T-helper 2 cell treated with Interferon-gamma antibody and Interleukin-4, amounts not matched to agents 5 μg/mL and 100 μg/mL, for 36 hours (primary cell): ENCODE measurements at regions not wholly inside any gene's neighbourhood (a gene's known extent, or its start where the extent isn't known, plus 50 kb on each side); places are given as distances from the start of the nearest gene placed in this dataset.

ENCODE experiments used
- DNase-seq: peaks from one replicate; pipeline ENCODE4 v3.0.0; 2021; ENCODE audit warnings: low spot score
- H3K27ac Mint-ChIP-seq: one replicate; pipeline ENCODE4 v1.8.0; 2021; ENCODE audit warnings: mild to moderate bottlenecking, mixed read lengths
- H3K27me3 Mint-ChIP-seq: one replicate; pipeline ENCODE4 v1.8.0; 2021; ENCODE audit warnings: low read depth, mixed read lengths
- H3K36me3 Mint-ChIP-seq: one replicate; pipeline ENCODE4 v1.8.0; 2021; ENCODE audit warnings: low read depth, mixed read lengths
- H3K4me1 Mint-ChIP-seq: one replicate; pipeline ENCODE4 v1.8.0; 2021; ENCODE audit warnings: low read depth, mixed read lengths
- H3K4me3 Mint-ChIP-seq: one replicate; pipeline ENCODE4 v1.8.0; 2022; ENCODE audit warnings: mild to moderate bottlenecking, moderate library complexity, mixed read lengths
- H3K9me3 Mint-ChIP-seq: one replicate; pipeline ENCODE4 v1.8.0; 2021; ENCODE audit warnings: mixed read lengths

DNA sequence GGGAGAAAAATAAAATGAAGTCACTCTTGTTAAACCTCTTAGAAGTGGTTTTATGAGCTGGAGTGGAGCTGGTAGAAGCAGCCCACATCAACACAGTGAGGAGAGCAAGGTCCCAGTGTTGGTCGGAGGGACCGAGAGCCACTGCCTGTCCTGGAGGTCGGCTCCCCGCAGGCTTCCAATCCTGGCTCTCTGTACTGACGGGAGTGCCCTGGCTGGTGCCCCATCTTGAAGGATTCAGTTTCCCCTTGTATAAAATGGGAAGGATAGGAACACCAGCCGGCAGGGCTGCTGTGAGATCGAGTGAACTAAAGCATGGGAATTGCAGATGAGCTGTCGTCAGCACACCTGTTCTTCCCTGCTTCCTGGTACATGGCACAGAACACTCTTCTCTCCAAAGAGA is 104.3 kb upstream of the ID2 start:
- no peaks in the 10 kb centered on the region for H3K9me3 Mint-ChIP-seq

GRCh38 chr2:8578335-8579244 is 103.3 kb upstream of the ID2 start:
- H3K27ac Mint-ChIP-seq, result no peak overlapping the region
- H3K4me3 Mint-ChIP-seq, result no peak overlapping the region
- H3K27me3 Mint-ChIP-seq, result peaks cover 21% of the 10 kb centered on the region

More for the DNA sequence above, 104.3 kb upstream of the ID2 start:
- H3K4me3 Mint-ChIP-seq, result no peak overlapping the region
- peaks cover 18% of the 10 kb centered on the region for H3K27me3 Mint-ChIP-seq
- no peaks in the 10 kb centered on the region for H3K36me3 Mint-ChIP-seq
- peaks cover 21% of the 10 kb centered on the region for H3K4me1 Mint-ChIP-seq
- no peak overlapping the region for H3K27ac Mint-ChIP-seq
- no peak for DNase-seq

GRCh38 chr2:8579485-8580085 is 102.3 kb upstream of the ID2 start:
- Mint-ChIP-seq H3K36me3 (no peaks in the 10 kb centered on the region), H3K27me3 (peaks cover 24% of the 10 kb centered on the region), H3K4me3 (no peak overlapping the region), H3K4me1 (peaks cover 27% of the 10 kb centered on the region), H3K9me3 (no peaks in the 10 kb centered on the region), H3K27ac (no peak overlapping the region)
- no peak for DNase-seq

More at GRCh38 chr2:8578335-8579244, 103.3 kb upstream of the ID2 start:
- no peaks in the 10 kb centered on the region for H3K9me3 Mint-ChIP-seq
- no peaks in the 10 kb centered on the region for H3K36me3 Mint-ChIP-seq
- DNase-seq, result no peak
- H3K4me1 Mint-ChIP-seq, result peaks cover 25% of the 10 kb centered on the region

DNA sequence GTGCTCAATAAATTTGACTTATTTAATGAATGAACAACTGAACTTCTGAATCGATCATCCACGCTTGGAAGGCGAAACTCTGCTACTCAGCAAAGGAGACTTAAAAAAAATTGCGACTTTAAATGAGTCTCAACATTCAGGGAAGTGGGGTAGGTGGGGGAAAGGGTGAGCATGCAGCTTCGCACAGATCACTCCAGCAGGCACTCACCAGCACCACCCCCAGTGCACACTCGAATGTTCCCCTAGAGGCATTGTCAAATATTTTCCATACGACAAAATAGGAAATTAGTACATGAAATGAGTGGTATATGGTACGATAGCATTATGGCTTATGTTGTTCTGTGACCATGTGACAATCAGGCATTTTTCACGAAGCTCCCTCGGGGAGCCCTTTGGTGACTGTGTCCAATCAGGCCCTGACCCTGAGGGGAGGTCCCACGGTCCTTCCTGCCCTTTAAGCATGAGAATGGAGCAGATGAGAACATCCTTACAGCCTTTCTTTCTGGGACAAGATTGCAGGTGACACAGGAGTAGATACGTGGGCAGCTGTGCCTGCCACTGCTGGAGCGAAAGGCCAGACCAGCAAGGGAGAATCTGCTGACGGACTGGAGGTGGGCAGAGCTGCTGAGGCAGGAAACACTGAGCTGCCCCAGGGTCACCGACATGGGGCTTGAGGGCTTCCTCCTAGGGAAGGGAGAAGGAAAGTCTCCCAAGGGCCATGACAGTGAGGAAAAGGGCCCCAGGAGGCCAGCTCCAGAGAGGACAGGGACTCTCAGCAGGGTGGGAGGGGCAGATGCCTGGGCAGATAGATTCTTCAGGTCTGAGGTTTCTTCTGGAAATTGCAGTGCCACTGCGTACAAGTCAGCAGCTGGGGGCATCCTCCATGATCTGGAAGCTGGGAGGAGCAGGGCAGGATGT is 101.3 kb upstream of the ID2 start:
- no peaks in the 10 kb centered on the region for H3K36me3 Mint-ChIP-seq
- no peak for DNase-seq
- no peak overlapping the region for H3K27ac Mint-ChIP-seq
- H3K9me3 Mint-ChIP-seq, result no peaks in the 10 kb centered on the region
- no peak overlapping the region for H3K4me3 Mint-ChIP-seq
- H3K27me3 Mint-ChIP-seq, result peaks cover 30% of the 10 kb centered on the region
- peaks cover 24% of the 10 kb centered on the region for H3K4me1 Mint-ChIP-seq

DNA sequence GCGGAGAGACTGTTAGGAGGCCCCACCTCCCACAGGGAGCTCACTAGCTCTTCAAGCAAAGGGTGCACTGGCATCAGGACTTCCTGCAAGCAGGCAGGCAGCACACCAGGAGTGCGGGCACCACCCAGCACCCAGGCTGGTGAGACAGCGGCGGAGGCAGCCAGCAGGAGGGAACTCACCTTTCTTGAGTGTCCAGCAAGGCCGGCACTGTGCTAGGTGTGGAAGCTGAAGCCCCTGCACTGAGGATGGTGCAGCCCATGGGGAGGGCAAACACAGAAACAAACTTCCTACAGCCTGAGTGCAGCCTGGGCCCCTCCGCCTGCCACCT is 100.7 kb upstream of the ID2 start:
- Mint-ChIP-seq H3K27ac (no peak overlapping the region), H3K9me3 (no peaks in the 10 kb centered on the region), H3K36me3 (no peaks in the 10 kb centered on the region), H3K4me3 (no peak overlapping the region), H3K27me3 (peaks cover 30% of the 10 kb centered on the region), H3K4me1 (peaks cover 26% of the 10 kb centered on the region)
- DNase-seq, result no peak

DNA sequence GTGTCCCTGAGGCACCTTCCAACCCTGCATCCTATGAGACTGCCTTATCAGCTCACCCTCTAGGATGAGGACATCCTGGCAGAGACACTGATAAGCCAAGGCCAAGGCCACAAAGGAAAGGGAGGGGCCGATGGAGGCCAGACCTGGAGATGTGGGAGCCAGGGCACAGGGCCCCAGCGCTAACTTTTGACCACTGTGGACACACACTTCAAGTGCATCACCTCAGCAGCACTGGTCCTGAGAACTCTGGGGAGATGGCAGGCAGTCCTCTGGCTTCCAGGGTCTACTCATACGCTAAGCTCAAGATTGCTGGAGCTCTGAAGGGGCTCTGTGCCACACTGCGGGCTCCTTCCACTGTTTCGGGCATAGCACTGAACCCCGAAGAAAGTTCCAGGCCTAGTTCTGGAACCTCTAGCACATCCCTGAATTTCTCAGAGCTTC is 100.2 kb upstream of the ID2 start:
- H3K27ac Mint-ChIP-seq, result no peak overlapping the region
- peaks cover 29% of the 10 kb centered on the region for H3K27me3 Mint-ChIP-seq
- H3K36me3 Mint-ChIP-seq, result no peaks in the 10 kb centered on the region
- H3K4me1 Mint-ChIP-seq, result peaks cover 26% of the 10 kb centered on the region
- DNase-seq, result no peak
- H3K4me3 Mint-ChIP-seq, result no peak overlapping the region
- no peaks in the 10 kb centered on the region for H3K9me3 Mint-ChIP-seq

DNA sequence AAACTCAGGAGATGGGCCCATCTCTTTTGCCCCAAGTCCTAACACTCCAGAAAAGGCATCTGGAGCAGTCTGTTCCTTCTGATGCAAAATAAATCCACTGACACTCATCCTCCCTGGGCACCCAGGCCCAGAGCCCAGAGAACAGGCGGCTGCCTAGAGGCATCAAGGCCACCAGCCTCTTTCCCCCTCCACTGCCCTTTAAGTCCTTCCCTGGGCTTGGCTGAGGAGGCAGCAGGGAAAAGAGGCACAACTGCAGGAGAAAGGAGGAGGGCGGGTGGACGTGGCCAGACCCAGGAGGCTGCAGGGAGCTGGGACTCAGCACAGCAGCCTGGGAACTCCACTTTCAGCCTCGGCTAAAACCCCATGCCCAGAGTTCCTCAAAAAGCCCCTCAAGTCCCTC is 99.7 kb upstream of the ID2 start:
- H3K4me3 Mint-ChIP-seq, result no peak overlapping the region
- no peak for DNase-seq
- H3K4me1 Mint-ChIP-seq, result peaks cover 22% of the 10 kb centered on the region
- peaks cover 26% of the 10 kb centered on the region for H3K27me3 Mint-ChIP-seq
- no peaks in the 10 kb centered on the region for H3K9me3 Mint-ChIP-seq
- no peaks in the 10 kb centered on the region for H3K36me3 Mint-ChIP-seq
- H3K27ac Mint-ChIP-seq, result no peak overlapping the region

- H3K27me3 Mint-ChIP-seq, result peaks cover 24% of the 10 kb centered on the region
- H3K36me3 Mint-ChIP-seq, result no peaks in the 10 kb centered on the region
- DNase-seq, result no peak
- H3K4me1 Mint-ChIP-seq, result peaks cover 23% of the 10 kb centered on the region
- no peak overlapping the region for H3K27ac Mint-ChIP-seq
- H3K9me3 Mint-ChIP-seq, result no peaks in the 10 kb centered on the region
- H3K4me3 Mint-ChIP-seq, result no peak overlapping the region
Measured at GRCh38 chr2:8582651-8583399, 99.0 kb upstream of the ID2 start.

DNA sequence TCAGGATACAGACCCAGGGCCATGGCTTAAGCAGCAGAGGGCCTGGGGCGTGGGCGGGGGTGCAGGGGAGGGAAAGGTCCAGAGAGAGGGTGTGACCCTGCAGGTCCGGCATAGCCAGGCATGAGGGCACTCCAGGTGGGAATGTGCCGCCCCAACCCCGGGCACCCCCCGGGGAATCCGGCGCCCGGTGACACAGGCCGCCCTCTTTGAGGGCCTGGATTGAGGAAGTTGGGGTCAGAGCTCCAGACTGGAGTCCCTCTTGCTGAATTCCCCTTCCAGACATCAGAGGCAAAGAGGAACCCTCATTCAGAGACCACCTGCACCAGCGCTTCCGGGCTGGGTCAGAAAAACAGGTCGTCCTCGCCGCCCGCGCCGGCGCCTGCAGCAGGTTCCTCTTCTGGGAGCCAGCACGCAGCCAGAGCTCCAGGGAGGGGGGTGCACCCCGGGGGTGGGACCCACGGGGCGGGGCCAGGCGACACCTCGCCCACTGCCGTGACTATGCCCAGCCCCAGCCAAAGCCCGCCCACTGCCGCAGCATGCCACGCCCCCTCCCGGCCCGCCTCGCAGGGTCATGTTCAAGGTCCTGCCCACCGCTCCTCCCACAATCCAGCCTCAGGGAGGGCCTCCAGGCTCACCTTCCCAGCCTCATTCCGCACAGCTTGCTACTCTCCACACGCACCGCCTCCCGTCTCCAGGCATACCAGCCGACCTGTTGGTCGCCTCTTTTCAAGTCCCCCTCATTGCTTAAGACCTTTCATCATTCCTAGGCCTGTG is 98.3 kb upstream of the ID2 start:
- Mint-ChIP-seq H3K36me3 (no peaks in the 10 kb centered on the region), H3K4me3 (peak overlapping the region; percentile 39), H3K9me3 (no peaks in the 10 kb centered on the region), H3K27me3 (peaks cover 26% of the 10 kb centered on the region), H3K27ac (no peak overlapping the region), H3K4me1 (peaks cover 30% of the 10 kb centered on the region)
- peak; percentile 50 for DNase-seq

DNA sequence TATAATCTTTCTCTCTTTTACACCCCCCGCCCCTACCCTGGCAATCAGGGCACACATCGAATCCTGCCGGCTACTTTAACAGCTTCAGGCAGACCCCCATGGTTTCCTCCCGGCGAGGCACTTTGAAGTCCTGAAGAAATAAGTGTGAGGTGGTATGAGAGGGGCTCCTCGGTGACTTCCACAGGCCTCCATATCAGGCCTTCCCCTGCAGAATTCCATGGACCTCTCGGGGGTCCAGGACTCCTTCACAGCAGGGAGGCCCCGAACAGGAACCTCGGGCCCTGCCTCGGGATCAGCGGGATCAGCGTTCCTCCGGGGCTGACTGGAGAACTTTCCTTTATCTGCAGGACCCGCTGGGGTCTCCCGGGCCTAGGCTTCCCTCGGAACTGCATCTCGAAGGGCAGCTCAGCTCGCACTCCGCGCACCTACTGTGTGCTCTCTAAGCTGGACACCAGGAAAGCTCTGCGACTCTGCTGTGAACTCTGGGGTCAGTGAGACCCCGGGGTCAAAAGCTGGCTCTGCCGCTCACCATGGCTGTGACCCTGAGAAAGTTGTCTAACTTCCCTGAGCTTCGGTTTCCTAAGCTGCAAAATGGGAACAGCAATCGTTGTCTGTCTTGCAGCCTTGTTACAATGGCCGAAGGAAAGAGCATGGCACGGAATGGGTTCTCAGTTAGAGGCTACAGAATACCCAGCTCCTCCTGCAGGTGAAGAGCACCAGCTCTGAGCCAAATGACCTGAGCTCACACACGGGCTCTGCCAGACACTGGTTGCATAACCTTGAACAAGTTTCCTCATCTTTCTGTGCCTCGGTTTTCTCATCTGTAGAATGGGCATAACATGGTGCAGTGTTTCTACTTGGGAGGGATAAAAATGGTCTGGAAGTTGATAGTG is 97.4 kb upstream of the ID2 start:
- Mint-ChIP-seq H3K27ac (no peak overlapping the region), H3K4me3 (no peak overlapping the region), H3K4me1 (peaks cover 33% of the 10 kb centered on the region), H3K27me3 (peaks cover 28% of the 10 kb centered on the region), H3K9me3 (no peaks in the 10 kb centered on the region), H3K36me3 (no peaks in the 10 kb centered on the region)
- DNase-seq, result no peak

DNA sequence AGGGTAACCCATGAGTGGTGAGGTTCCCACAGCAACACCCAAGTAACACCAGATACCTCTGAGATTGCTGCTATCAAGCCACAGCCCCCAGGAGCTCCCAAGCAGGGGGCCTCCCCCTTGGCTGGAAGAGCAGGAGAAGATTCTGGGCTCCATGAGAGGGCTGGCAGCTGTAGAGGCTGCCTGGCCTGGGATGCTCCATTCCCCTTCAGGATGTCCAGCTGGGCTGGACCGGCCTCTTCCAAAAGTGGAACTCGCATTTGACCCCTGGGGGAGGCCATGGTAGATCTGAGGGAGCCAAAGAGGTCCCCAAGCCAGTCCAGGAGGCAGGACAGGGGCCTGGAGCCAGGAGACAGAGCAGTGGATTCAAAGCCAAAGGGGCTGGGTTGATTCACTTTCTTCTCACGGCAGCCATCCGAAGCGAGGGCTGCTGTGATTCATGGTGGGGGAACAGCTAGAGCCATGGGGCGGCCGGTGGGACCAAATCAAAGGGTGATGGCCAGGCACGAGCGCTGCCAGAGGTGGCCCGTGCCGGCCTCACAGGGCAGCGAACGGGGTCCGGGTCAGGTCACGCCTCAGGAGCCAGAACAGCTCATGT is 95.3 kb upstream of the ID2 start:
- DNase-seq, result no peak
- H3K9me3 Mint-ChIP-seq, result no peaks in the 10 kb centered on the region
- peaks cover 33% of the 10 kb centered on the region for H3K27me3 Mint-ChIP-seq
- no peak overlapping the region for H3K27ac Mint-ChIP-seq
- H3K4me1 Mint-ChIP-seq, result peaks cover 33% of the 10 kb centered on the region
- no peaks in the 10 kb centered on the region for H3K36me3 Mint-ChIP-seq
- no peak overlapping the region for H3K4me3 Mint-ChIP-seq

DNA sequence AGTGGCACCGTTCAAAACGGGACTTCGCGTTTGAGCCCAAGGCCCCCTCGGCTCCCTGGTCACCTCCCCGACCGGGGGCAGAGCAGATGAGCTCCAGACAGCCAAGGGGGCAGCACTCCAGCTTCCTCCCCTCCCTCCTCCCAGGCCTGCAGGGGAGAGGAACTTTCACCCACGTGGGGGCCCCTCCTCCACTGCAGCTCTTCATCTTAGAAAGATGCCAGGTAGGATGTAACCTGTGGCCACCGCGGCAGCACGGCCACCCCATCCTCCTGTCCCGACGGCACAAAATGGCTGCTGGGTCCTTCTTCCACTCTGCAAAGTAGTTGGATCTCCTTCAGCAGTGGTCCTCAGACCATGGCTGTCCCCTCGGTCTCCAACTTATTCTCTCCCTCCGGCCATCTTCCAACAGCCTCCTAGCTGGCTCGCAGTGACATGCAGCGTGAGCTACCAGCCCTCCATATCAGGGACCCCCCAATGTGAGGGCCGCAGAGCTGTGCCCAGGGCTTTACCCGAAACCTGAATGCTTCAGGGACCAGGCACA is 94.5 kb upstream of the ID2 start:
- DNase-seq, result no peak
- Mint-ChIP-seq H3K9me3 (no peaks in the 10 kb centered on the region), H3K27me3 (peaks cover 38% of the 10 kb centered on the region), H3K36me3 (no peaks in the 10 kb centered on the region), H3K4me1 (peaks cover 33% of the 10 kb centered on the region), H3K4me3 (no peak overlapping the region), H3K27ac (no peak overlapping the region)
